Endothelial cell of umbilical vein (primary cell): ENCODE measurements at regions not wholly inside any gene's neighbourhood (a gene's known extent, or its start where the extent isn't known, plus 50 kb on each side); places are given as distances from the start of the nearest gene placed in this dataset.

Experiments
- BruUV-seq: library from RNA; stranded (reverse); fragments of 400-500 nt; replicated peaks from 2 replicates; lab custom pipeline; 2021; lab: Mats Ljungman, UMichigan
- CTCF ChIA-PET: fragments of 300-600, 350-600 bp; sonication (Branson Sonifier 250); formaldehyde crosslinking; loops from one replicate; lab custom pipeline; 2021; ENCODE audit warnings: antibody characterized with exemption, inconsistent platforms; lab: Charles Lee
- POLR2A ChIA-PET: fragments of 300-600, 350-600 bp; sonication (Branson Sonifier 250); formaldehyde crosslinking; loops from one replicate; lab custom pipeline; 2021; ENCODE audit warnings: antibody characterized with exemption, inconsistent platforms; lab: Charles Lee
- DNase-seq: peaks from one replicate; pipeline ENCODE4 v3.0.0-alpha.2; 2011; ENCODE audit warnings: low read depth, low spot score
- FAIRE-seq: peaks from 2 replicates; lab custom pipeline; 2011; peaks lifted over from hg19 to GRCh38; lab: Jason Lieb, UNC
- H2AFZ ChIP-seq: 2 replicates; pipeline ENCODE4 v1.6.0; 2012; ENCODE audit warnings: low read depth, low read length, control low read depth, inconsistent platforms
- H3K27ac ChIP-seq: 2 replicates; pipeline ENCODE4 v1.5.1; 2011; ENCODE audit warnings: low read depth, mild to moderate bottlenecking, control low read depth, low read length, moderate library complexity; ENCODE audit not compliant: insufficient read depth
- H3K27me3 ChIP-seq, 2 experiments: 2 replicates each; pipeline versions ENCODE4 v1.6.0 to v1.6.1; 2011; ENCODE audit warnings: low read length in 2 of 2, mixed read lengths in 1 of 2; ENCODE audit not compliant: control insufficient read depth in 2 of 2, insufficient read depth in 2 of 2
- H3K36me3 ChIP-seq, 2 experiments: 2 replicates in 1 of 2; 3 replicates in 1 of 2; pipeline ENCODE4 v1.5.1; 2011; ENCODE audit warnings: low read length in 2 of 2, mild to moderate bottlenecking in 1 of 2, moderate library complexity in 1 of 2; ENCODE audit not compliant: control insufficient read depth in 2 of 2, insufficient read depth in 2 of 2; ENCODE audit errors: extremely low read depth in 1 of 2
- H3K4me1 ChIP-seq: 3 replicates; pipeline ENCODE4 v1.5.1; 2011; ENCODE audit warnings: mild to moderate bottlenecking, low read length; ENCODE audit not compliant: control insufficient read depth, insufficient read depth; ENCODE audit errors: extremely low read depth
- H3K4me2 ChIP-seq: 2 replicates; pipeline ENCODE4 v1.6.1; 2011; ENCODE audit warnings: low read length, control low read depth, mixed read lengths; ENCODE audit not compliant: insufficient read depth
- H3K4me3 ChIP-seq, 3 experiments: fragments of 200-600 bp in 1 of 3; sonication (generic), shearing (Covaris generic) in 1 of 3; replicated peaks in 1 of 3; 2 replicates each; pipeline ENCODE4 v1.5.1; 2011 to 2016; ENCODE audit warnings: control low read depth in 3 of 3, low read length in 3 of 3, mild to moderate bottlenecking in 2 of 3, inconsistent platforms in 1 of 3, low read depth in 1 of 3, moderate library complexity in 1 of 3; ENCODE audit not compliant: insufficient read depth in 1 of 3
- H3K79me2 ChIP-seq: 2 replicates; pipeline ENCODE4 v1.6.0; 2012; ENCODE audit warnings: low read length, inconsistent platforms; ENCODE audit not compliant: control insufficient read depth, insufficient read depth
- H3K9ac ChIP-seq: replicated peaks from 2 replicates; pipeline ENCODE3; 2011; ENCODE audit warnings: low read length, control low read depth; ENCODE audit not compliant: insufficient read depth; ENCODE audit errors: extremely low read depth
- H3K9me1 ChIP-seq: replicated peaks from 3 replicates; pipeline ENCODE4 v1.6.0; 2011; ENCODE audit warnings: mild to moderate bottlenecking, low read length; ENCODE audit not compliant: control insufficient read depth, insufficient read depth; ENCODE audit errors: extremely low read depth
- H3K9me3 ChIP-seq: replicated peaks from 2 replicates; pipeline ENCODE4 v1.5.1; 2012; ENCODE audit warnings: low read length, inconsistent platforms; ENCODE audit not compliant: control insufficient read depth, insufficient read depth
- H4K20me1 ChIP-seq: replicated peaks from 2 replicates; pipeline ENCODE3; 2011; ENCODE audit warnings: mild to moderate bottlenecking, low read length; ENCODE audit not compliant: control insufficient read depth, insufficient read depth; ENCODE audit errors: extremely low read depth
- CTCF ChIP-seq, 2 donors: IDR thresholded peaks; 1 replicate in 1 of 2; 2 replicates in 1 of 2; pipeline ENCODE4 v1.5.1; 2011; ENCODE audit warnings: low read length in 2 of 2, mild to moderate bottlenecking in 2 of 2, moderate library complexity in 2 of 2, control low read depth in 1 of 2, inconsistent platforms in 1 of 2, low read depth in 1 of 2; ENCODE audit not compliant: insufficient read depth in 1 of 2; ENCODE audit errors: extremely low read depth in 1 of 2
- EZH2 ChIP-seq: IDR thresholded peaks from 2 replicates; pipeline ENCODE4 v1.6.1; 2012; ENCODE audit warnings: borderline replicate concordance, low read depth, mild to moderate bottlenecking, moderate library complexity, low read length, inconsistent platforms; ENCODE audit not compliant: severe bottlenecking
- FOS ChIP-seq: IDR thresholded peaks from 2 replicates; pipeline ENCODE4 v1.6.1; 2011; ENCODE audit warnings: mild to moderate bottlenecking, low read length, moderate library complexity, borderline replicate concordance; ENCODE audit not compliant: insufficient read depth
- GATA2 ChIP-seq: IDR thresholded peaks from 2 replicates; pipeline ENCODE4 v1.7.0; 2011; ENCODE audit warnings: low read depth, mild to moderate bottlenecking, moderate library complexity, mixed read lengths, low read length; ENCODE audit not compliant: insufficient read length, insufficient read depth
- JUN ChIP-seq: IDR thresholded peaks from 2 replicates; pipeline ENCODE4 v1.6.1; 2011; ENCODE audit warnings: borderline replicate concordance, low read depth; ENCODE audit not compliant: insufficient read length, insufficient read depth
- MAX ChIP-seq: IDR thresholded peaks from 2 replicates; pipeline ENCODE4 v1.6.1; 2011; ENCODE audit not compliant: insufficient read depth, insufficient read length
- MYC ChIP-seq: IDR thresholded peaks from one replicate; pipeline ENCODE4 v1.6.1; 2011; ENCODE audit warnings: mild to moderate bottlenecking, low read depth, low read length
- POLR2A ChIP-seq: IDR thresholded peaks from 2 replicates; pipeline ENCODE4 v1.6.1; 2012; ENCODE audit warnings: low read depth, mild to moderate bottlenecking, control low read depth, low read length
- POLR2AphosphoS5 ChIP-seq: IDR thresholded peaks from 2 replicates; pipeline ENCODE4 v1.6.1; 2012; ENCODE audit warnings: low read depth, mild to moderate bottlenecking, control low read depth, low read length, moderate library complexity; ENCODE audit not compliant: insufficient read depth
- dilution Hi-C: fragments of 300-500 bp; cut with MboI; formaldehyde crosslinking; loops from one replicate; pipeline ENCODE4 v1.15.0; 2019; ENCODE audit warnings: low sequenced_read_pairs; ENCODE audit not compliant: extremely low pct_ligation_motif_present
- intact Hi-C: fragments of 100-400 bp; cut with micrococcal nuclease; formaldehyde crosslinking; loops from one replicate; pipeline ENCODE4 v1.10.0; 2022

- Histone ChIP-seq H3K4me1 (peaks cover 15% of the 10 kb centered on the region), H3K9ac (no peak overlapping the region), H3K4me3 (no peak overlapping the region), H3K27me3 (no peaks in the 10 kb centered on the region), H3K27ac (no peak overlapping the region), H3K4me2 (no peak overlapping the region), H2AFZ (no peak overlapping the region), H4K20me1 (peaks cover 6% of the 10 kb centered on the region), H3K9me1 (no peaks in the 10 kb centered on the region), H3K36me3 (no peaks in the 10 kb centered on the region), H3K79me2 (peaks cover 23% of the 10 kb centered on the region), H3K9me3 (no peaks in the 10 kb centered on the region)
- dilution Hi-C loops (no loop called here), intact Hi-C loops (no loop called here)
- ChIA-PET POLR2A (no interaction called here), CTCF (interaction anchor here (0.8 to 4.1 kb wide), 11 partner anchors 9 to 313 kb away, joined by 3 to 38 read pairs (median 4); no protein-coding TSS in a partner anchor)
- FAIRE-seq, result no peak
- no TSS peak for BruUV-seq
- TF ChIP-seq GATA2, result no peak
- TF ChIP-seq CTCF (IDR thresholded peaks at IDR 0.05; ENCODE audit: extremely low read depth in 1 of 2, insufficient read depth in 1 of 2, low read depth in 1 of 2, low read length in 2 of 2), result no peak
- TF ChIP-seq MYC, result no peak
- no peak for TF ChIP-seq POLR2A
- no peak for TF ChIP-seq FOS
- TF ChIP-seq EZH2, result no peak
- no peak for TF ChIP-seq JUN
- no peak for TF ChIP-seq MAX
- TF ChIP-seq POLR2AphosphoS5, result no peak
- DNase-seq, result no peak
Measured at GRCh38 chr2:134198006-134198634, 55.8 kb upstream of the MGAT5 start.
